Tibial nerve (tissue), 4 donors: ENCODE measurements at regions not wholly inside any gene's neighbourhood (a gene's known extent, or its start where the extent isn't known, plus 50 kb on each side); places are given as distances from the start of the nearest gene placed in this dataset.
A peak's percentile ranks its signal among the peaks of the same experiment; 100 is the strongest.

Experiments used
- DNase-seq, 2 donors: peaks; one replicate each; pipeline ENCODE4 v3.0.0-alpha.2; 2019; ENCODE audit warnings: low spot score in 2 of 2
- H3K27ac ChIP-seq, 4 donors: fragments of 200-600 bp; sonication (generic) in 3 of 4; one replicate each; pipeline ENCODE4 v1.5.1; 2017 to 2019; ENCODE audit warnings: mild to moderate bottlenecking in 1 of 4
- H3K27me3 ChIP-seq, 2 donors: fragments of 200-600 bp; sonication (generic) in 1 of 2; one replicate each; pipeline versions ENCODE4 v1.5.1 to v1.6.0; 2017 to 2019
- H3K36me3 ChIP-seq, 3 donors: fragments of 200-600 bp; sonication (generic); one replicate each; pipeline ENCODE4 v1.5.1; 2018 to 2019
- H3K4me1 ChIP-seq, 4 donors: fragments of 200-600 bp; sonication (generic) in 3 of 4; one replicate each; pipeline ENCODE4 v1.5.1; 2017 to 2019
- H3K4me3 ChIP-seq, 4 donors: fragments of 200-600 bp; sonication (generic) in 3 of 4; one replicate each; pipeline ENCODE4 v1.5.1; 2017 to 2019; ENCODE audit warnings: mild to moderate bottlenecking in 1 of 4, moderate library complexity in 1 of 4
- H3K9me3 ChIP-seq, 4 donors: fragments of 200-600 bp; sonication (generic) in 3 of 4; one replicate each; pipeline ENCODE4 v1.5.1; 2017 to 2019
- CTCF ChIP-seq, 5 experiments: fragments of 200-600 bp in 3 of 5; fragments of 450-650 bp in 2 of 5; sonication (generic) in 3 of 5; IDR thresholded peaks; one replicate each; pipeline ENCODE4 v1.5.1; 2016 to 2019; ENCODE audit warnings: antibody characterized with exemption in 5 of 5, mild to moderate bottlenecking in 3 of 5, moderate library complexity in 2 of 5
- EP300 ChIP-seq, 2 donors: sonication (generic); formaldehyde crosslinking; IDR thresholded peaks; one replicate each; pipeline ENCODE4 v1.6.1; 2017; ENCODE audit warnings: antibody characterized with exemption in 2 of 2, mild to moderate bottlenecking in 1 of 2
- POLR2A ChIP-seq, 2 donors: fragments of 450-650 bp; IDR thresholded peaks; one replicate each; pipeline ENCODE4 v1.6.1; 2017; ENCODE audit warnings: antibody characterized with exemption in 2 of 2, mild to moderate bottlenecking in 2 of 2, moderate library complexity in 2 of 2
- WGBS, 2 donors: methylation state at CpG; one replicate each; pipeline ENCODE4 v1.1.5; 2018; 5-methylcytosine and 5-hydroxymethylcytosine counted together

- TF ChIP-seq CTCF (IDR thresholded peaks at IDR 0.05) (no peak), POLR2A (IDR thresholded peaks at IDR 0.05) (no peak), EP300 (IDR thresholded peaks at IDR 0.05) (no peak)
- H3K9me3 ChIP-seq: no peaks in the 10 kb centered on the region
- WGBS, 2 donors: 13 to 65% methylated on average over 1 of the region's 1 CpG
- no peaks in the 10 kb centered on the region for H3K4me1 ChIP-seq
- no peak overlapping the region for H3K4me3 ChIP-seq
- no peak overlapping the region for H3K27ac ChIP-seq
- no peaks in the 10 kb centered on the region for H3K36me3 ChIP-seq
- no peaks in the 10 kb centered on the region for H3K27me3 ChIP-seq
- no peak for DNase-seq
Observed at GRCh38 chr6:144888621-144889020, 603.5 kb downstream of the UTRN start.

GRCh38 chr6:144893680-144894151, 608.6 kb downstream of the UTRN start:
- TF ChIP-seq POLR2A (IDR thresholded peaks at IDR 0.05): no peak
- no peak for TF ChIP-seq EP300 (IDR thresholded peaks at IDR 0.05)
- TF ChIP-seq CTCF (IDR thresholded peaks at IDR 0.05): no peak
- no peaks in the 10 kb centered on the region for H3K27me3 ChIP-seq

GRCh38 chr6:144894240-144894639, 609.1 kb downstream of the UTRN start:
- Histone ChIP-seq H3K36me3 (no peaks in the 10 kb centered on the region), H3K9me3 (no peaks in the 10 kb centered on the region), H3K27ac (peak overlapping the region in 2 of 4 donors; percentile 32 to 33), H3K27me3 (no peaks in the 10 kb centered on the region), H3K4me3 (no peak overlapping the region), H3K4me1 (peaks cover 0 to 6% (median 0%) of the 10 kb centered on the region in 4 donors)
- no peak for DNase-seq
- TF ChIP-seq POLR2A (IDR thresholded peaks at IDR 0.05) (no peak), CTCF (IDR thresholded peaks at IDR 0.05) (no peak), EP300 (IDR thresholded peaks at IDR 0.05) (no peak)
- 70% methylated on average over 2 of the region's 2 CpGs for WGBS, 2 donors

More at GRCh38 chr6:144893680-144894151, 608.6 kb downstream of the UTRN start:
- H3K9me3 ChIP-seq: no peaks in the 10 kb centered on the region
- 44 to 52% methylated on average over 2 of the region's 2 CpGs for WGBS, 2 donors
- H3K36me3 ChIP-seq: no peaks in the 10 kb centered on the region
- H3K4me3 ChIP-seq: no peak overlapping the region
- DNase-seq: no peak
- peaks cover 0 to 6% (median 0%) of the 10 kb centered on the region in 4 donors for H3K4me1 ChIP-seq
- peak overlapping the region in 2 of 4 donors; percentile 32 to 56 for H3K27ac ChIP-seq

- WGBS, 2 donors: 46 to 57% methylated on average over 8 of the region's 8 CpGs
- H3K4me1 ChIP-seq: peaks cover 0 to 6% (median 0%) of the 10 kb centered on the region in 4 donors
- no peak for DNase-seq
- H3K9me3 ChIP-seq: no peaks in the 10 kb centered on the region
- no peak for TF ChIP-seq CTCF (IDR thresholded peaks at IDR 0.05)
- no peak for TF ChIP-seq EP300 (IDR thresholded peaks at IDR 0.05)
- no peak overlapping the region for H3K4me3 ChIP-seq
- no peaks in the 10 kb centered on the region for H3K36me3 ChIP-seq
- H3K27me3 ChIP-seq: no peaks in the 10 kb centered on the region
- peak overlapping the region in 1 of 4 donors; percentile 32 for H3K27ac ChIP-seq
Observed at GRCh38 chr6:144895313-144896278, 610.5 kb downstream of the UTRN start.

- Histone ChIP-seq H3K27ac (no peak overlapping the region), H3K36me3 (no peaks in the 10 kb centered on the region), H3K9me3 (peaks cover 0 to 1% (median 0%) of the 10 kb centered on the region in 4 donors), H3K4me3 (no peak overlapping the region), H3K27me3 (no peaks in the 10 kb centered on the region), H3K4me1 (peaks cover 0 to 6% (median 0%) of the 10 kb centered on the region in 4 donors)
- 68 to 71% methylated on average over 3 of the region's 3 CpGs for WGBS, 2 donors
- no peak for TF ChIP-seq CTCF (IDR thresholded peaks at IDR 0.05)
- TF ChIP-seq POLR2A (IDR thresholded peaks at IDR 0.05): no peak
- TF ChIP-seq EP300 (IDR thresholded peaks at IDR 0.05): no peak
- DNase-seq: no peak
Observed at GRCh38 chr6:144896289-144896688, 611.2 kb downstream of the UTRN start.
